Activated T-helper 1 cell treated with Interleukin-2 at 50 U/mL for 16 hours (primary cell): ENCODE measurements at regions not wholly inside any gene's neighbourhood (a gene's known extent, or its start where the extent isn't known, plus 50 kb on each side); places are given as distances from the start of the nearest gene placed in this dataset.

Experiments used
- DNase-seq: peaks from one replicate; pipeline ENCODE4 v3.0.0-alpha.2; 2020; ENCODE audit warnings: low read depth

- DNase-seq, result no peak
Measured at GRCh38 chr1:55670331-55671082, 455.3 kb upstream of the USP24 start.

- no peak for DNase-seq
Measured at GRCh38 chr1:55669293-55669692, 454.1 kb upstream of the USP24 start.

- DNase-seq, result no peak
Measured at GRCh38 chr1:55662875-55663274, 447.7 kb upstream of the USP24 start.

- no peak for DNase-seq
Measured at GRCh38 chr1:55658917-55659316, 443.8 kb upstream of the USP24 start.

GRCh38 chr1:55654750-55655149, 439.6 kb upstream of the USP24 start:
- DNase-seq, result no peak

GRCh38 chr1:55654171-55654570, 439.0 kb upstream of the USP24 start:
- no peak for DNase-seq

GRCh38 chr1:55650444-55650843, 435.3 kb upstream of the USP24 start:
- DNase-seq, result no peak

- no peak for DNase-seq
Measured at GRCh38 chr1:55646181-55646580, 431.0 kb upstream of the USP24 start.

- no peak for DNase-seq
Measured at GRCh38 chr1:55645270-55645669, 430.1 kb upstream of the USP24 start.

- no peak for DNase-seq
Measured at GRCh38 chr1:55641947-55642346, 426.8 kb upstream of the USP24 start.

GRCh38 chr1:55640708-55641473, 425.7 kb upstream of the USP24 start:
- DNase-seq, result no peak

- no peak for DNase-seq
Measured at GRCh38 chr1:55639526-55639925, 424.4 kb upstream of the USP24 start.

GRCh38 chr1:55639051-55639450, 423.9 kb upstream of the USP24 start:
- DNase-seq, result no peak

GRCh38 chr1:55636696-55637095, 421.5 kb upstream of the USP24 start:
- DNase-seq, result no peak

- DNase-seq, result no peak
Measured at GRCh38 chr1:55635856-55636255, 420.7 kb upstream of the USP24 start.

GRCh38 chr1:55634516-55634915, 419.4 kb upstream of the USP24 start:
- DNase-seq, result no peak

GRCh38 chr1:55632906-55633305, 417.7 kb upstream of the USP24 start:
- DNase-seq, result no peak

GRCh38 chr1:55632058-55632457, 416.9 kb upstream of the USP24 start:
- no peak for DNase-seq

GRCh38 chr1:55631509-55631908, 416.3 kb upstream of the USP24 start:
- no peak for DNase-seq

- no peak for DNase-seq
Measured at GRCh38 chr1:55626326-55626725, 411.2 kb upstream of the USP24 start.

- no peak for DNase-seq
Measured at GRCh38 chr1:55624766-55625165, 409.6 kb upstream of the USP24 start.

GRCh38 chr1:55623311-55623710, 408.1 kb upstream of the USP24 start:
- no peak for DNase-seq

- DNase-seq, result no peak
Measured at GRCh38 chr1:55622074-55622473, 406.9 kb upstream of the USP24 start.

GRCh38 chr1:55618199-55618598, 403.0 kb upstream of the USP24 start:
- DNase-seq, result no peak
